HG03103 (cell line): ENCODE measurements at regions not wholly inside any gene's neighbourhood (a gene's known extent, or its start where the extent isn't known, plus 50 kb on each side); places are given as distances from the start of the nearest gene placed in this dataset.
"Not testable (repeated sequence)": the region's sequence is repeated elsewhere in the genome, so short reads cannot be mapped to it uniquely, and the experiment has no call there.

Experiments
- ATAC-seq: cut with Tn5 transposase; IDR thresholded peaks from one replicate; pipeline ENCODE4 v1.9.1; 2021; ENCODE audit warnings: low read depth; ENCODE audit not compliant: unreplicated experiment

GRCh38 chr3:127069814-127070440, 87.0 kb downstream of the PLXNA1 start:
- no peak for ATAC-seq

- ATAC-seq = no peak
Measured at GRCh38 chr3:127070776-127071175, 87.9 kb downstream of the PLXNA1 start.

- ATAC-seq = no peak
Measured at GRCh38 chr3:127071597-127072001, 88.7 kb downstream of the PLXNA1 start.

DNA sequence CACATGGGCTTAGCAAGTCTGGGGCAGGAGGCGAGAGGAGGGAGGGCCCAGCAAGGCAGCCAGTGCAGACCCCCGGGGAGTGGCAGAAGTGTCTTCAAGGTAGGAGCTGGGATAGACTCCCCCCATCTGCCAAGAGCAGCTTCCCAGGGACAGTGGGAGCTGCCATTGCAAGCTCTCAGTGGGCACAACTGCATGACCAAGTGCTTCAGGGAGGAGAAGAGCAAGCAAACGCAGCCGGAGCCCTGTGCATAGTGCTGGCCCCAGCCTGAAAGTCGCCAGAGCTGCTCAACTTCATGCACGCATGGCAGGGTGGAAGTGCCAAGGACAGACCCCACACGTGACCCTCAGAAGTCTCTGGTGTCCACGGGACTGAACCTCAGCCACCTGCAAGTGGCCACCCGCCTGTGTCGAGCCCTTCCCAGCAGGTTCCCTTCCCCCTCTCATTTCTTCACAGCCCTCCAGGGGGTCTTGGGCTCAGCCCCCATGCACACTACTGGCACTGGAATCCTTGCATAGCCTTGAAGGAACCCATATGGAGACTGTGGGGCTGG, 89.4 kb downstream of the PLXNA1 start:
- no peak for ATAC-seq

GRCh38 chr3:127072971-127073783, 90.3 kb downstream of the PLXNA1 start:
- no peak for ATAC-seq

DNA sequence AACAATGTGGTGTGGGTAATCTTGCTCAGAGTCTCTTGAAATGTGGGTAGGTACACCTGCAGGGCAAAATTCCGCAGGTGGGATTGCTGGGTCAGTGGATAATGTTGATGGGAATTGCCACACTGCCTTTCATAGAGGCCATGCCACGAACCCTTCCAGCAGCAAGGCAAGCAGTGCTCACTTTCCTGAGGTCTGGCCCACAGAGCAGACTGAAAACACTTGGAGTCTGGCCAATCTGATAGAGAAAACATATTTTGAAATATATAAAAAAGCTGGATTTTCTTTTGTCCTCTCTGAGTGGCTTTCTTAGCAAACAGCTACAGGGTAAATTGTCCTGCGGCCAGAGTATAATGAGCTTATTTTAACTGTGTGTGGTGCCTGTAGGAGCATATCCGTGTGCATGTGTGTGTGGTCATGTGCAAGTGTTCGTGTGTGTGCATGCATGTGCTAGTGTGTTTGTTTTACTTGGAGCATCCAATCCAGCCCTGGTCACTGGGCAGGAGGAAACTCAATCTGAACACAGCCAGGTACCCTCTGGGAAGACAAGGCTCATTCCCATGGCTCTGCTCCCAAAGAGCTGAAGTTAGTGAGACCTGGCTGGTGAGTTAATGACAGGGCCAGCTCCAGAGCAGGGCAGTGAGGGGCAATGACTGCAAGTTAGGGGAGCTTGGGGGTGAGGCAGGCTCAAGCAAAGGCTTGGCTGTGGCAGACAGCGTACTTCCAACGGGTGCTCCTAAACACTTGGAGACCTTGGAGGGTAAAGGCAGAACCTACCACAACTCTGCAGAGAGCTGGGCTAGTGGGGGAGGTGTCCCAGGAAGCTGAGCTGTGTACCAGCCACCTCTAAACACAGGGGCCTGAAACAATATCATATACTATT, 91.3 kb downstream of the PLXNA1 start:
- no peak for ATAC-seq

- peak; percentile 89 for ATAC-seq
Measured at GRCh38 chr3:127074900-127075360, 92.0 kb downstream of the PLXNA1 start.

DNA sequence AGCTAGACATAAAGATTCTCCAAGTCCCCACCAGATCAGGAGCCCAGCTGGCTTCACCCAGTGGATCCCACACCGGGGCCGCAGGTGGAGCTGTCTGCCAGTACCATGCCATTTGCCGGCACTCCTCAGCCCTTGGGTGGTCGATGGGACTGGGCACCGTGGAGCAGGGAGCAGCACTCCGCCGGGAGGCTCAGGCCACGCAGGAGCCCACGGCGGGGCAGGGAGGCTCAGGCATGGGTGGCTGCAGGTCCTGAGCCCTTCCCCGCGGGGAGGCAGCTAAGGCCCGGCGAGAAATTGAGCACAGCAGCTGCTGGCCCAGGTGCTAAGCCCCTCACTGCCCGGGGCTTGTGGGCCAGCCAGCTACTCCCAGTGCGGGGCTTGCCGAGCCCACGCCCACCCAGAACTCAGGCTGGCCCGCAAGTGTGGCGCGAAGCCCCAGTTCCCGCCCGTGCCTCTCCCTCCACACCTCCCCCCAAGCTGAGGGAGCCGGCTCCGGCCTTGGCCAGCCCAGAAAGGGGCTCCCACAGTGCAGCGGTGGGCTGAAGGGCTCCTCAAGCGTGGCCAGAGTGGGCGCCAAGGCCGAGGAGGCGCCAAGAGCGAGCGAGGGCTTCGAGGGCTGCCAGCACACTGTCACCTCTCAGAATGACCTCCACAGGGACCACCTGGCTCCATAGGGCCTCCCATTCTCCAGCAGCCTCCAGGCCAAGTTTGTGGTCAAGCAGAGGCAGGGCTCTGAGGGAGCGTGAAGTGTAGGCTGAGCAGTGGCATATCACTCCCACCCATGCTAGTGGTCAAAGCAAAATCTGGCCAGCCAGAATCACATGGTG, 93.5 kb downstream of the PLXNA1 start:
- ATAC-seq = not testable (repeated sequence)

DNA sequence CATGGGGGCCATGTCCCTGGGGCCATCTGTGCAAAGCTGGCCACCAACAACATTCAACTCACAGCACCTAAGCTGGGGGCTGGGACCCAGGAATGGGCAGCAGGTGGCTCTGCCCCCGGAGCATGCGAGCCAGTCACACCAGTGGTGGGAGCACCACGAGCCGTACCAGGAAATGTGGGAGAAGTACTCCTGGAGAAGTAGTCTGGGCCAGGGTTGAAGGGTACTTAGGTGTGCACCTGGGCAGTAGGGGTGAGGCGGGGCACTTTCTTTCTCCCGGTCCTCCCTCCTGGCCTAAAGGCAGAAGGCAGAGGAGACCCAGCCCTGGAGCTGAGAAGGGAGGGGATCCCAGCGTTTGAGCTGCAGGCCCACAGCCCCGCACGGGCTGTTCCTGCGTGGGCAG, 94.2 kb downstream of the PLXNA1 start:
- ATAC-seq = no peak

DNA sequence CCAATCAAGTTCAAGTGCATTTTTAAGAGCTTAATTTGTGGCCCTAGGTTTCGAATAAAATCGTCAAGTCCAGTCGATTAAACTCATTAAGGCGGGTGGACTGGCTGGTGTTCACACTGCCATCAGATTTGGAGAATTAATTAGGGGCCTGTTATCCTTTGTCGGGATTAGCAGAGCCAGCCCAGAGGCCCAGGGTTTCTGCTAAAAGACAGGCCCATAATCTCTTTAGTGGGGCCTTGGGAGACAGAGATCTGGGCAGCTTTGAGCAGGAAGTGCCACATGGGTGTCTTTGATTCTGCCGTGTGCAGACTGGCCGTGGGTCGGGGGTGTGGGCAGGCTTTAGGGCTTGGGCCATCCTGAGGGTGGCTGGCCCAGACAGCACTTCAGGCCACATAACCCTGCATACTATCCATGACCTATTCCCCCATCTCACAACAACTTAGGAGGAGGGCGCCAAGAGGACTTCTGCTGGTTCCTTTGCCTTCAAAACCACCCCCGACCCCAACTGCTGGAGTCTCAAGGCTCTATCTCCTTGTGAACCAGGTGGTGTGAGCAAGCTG, 94.7 kb downstream of the PLXNA1 start:
- ATAC-seq = no peak

- no peak for ATAC-seq
Measured at GRCh38 chr3:127078626-127079025, 95.7 kb downstream of the PLXNA1 start.

- ATAC-seq = no peak
Measured at GRCh38 chr3:127079211-127079610, 96.3 kb downstream of the PLXNA1 start.

DNA sequence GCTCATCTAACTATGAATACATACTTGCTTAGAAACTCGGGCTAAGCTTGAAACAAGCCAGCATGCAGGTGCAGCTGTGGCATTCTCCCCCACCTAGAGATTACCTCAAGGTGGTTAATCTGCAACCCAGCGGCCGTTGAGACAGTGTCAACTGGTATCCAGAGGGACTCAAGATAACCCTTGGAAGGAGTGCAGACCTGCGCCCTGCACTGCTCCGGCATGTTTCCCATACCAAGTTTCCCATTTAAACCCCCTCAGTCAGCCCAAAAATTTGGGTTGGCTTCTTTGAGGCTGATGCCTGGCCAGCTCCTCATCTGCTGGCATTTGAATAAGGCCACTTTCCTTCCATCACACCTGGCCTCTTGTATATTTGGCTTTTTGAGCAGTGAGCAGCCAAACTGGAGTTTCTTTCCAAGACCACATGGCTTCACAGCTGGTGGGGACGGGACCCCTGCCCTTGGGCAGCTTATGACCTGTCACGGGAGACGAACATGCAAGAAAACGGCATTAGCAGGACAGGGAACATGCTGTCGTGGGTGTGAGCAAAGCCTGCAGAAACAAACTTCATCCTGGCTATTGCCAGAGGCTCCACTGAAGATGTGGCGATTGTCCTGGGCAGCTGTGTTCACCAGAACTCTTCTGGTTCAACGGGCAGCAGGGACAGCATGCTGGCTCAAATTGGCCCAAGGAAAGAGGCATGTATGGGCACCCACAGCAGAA, 98.2 kb downstream of the PLXNA1 start:
- ATAC-seq = no peak

DNA sequence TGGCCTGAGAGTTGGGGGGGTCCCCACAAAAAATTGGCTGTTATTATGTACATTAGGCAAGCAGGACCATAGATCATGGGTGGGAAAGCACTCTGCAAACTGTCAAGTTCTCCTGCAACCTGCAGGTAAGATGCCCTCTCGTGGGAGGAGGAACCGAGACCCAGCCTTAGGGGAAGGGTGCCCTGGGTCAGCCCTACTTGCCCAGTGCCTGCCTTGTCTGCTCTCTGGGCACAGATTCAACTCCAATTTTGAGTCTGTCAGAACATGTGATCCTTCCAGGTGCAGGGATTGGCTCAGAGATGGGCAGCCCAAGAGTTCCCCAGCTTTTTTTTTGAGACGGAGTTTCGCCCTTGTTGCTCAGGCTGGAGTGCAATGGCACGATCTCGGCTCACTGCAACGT, 99.2 kb downstream of the PLXNA1 start:
- ATAC-seq = no peak

GRCh38 chr3:127083778-127084397, 101.0 kb downstream of the PLXNA1 start:
- no peak for ATAC-seq

DNA sequence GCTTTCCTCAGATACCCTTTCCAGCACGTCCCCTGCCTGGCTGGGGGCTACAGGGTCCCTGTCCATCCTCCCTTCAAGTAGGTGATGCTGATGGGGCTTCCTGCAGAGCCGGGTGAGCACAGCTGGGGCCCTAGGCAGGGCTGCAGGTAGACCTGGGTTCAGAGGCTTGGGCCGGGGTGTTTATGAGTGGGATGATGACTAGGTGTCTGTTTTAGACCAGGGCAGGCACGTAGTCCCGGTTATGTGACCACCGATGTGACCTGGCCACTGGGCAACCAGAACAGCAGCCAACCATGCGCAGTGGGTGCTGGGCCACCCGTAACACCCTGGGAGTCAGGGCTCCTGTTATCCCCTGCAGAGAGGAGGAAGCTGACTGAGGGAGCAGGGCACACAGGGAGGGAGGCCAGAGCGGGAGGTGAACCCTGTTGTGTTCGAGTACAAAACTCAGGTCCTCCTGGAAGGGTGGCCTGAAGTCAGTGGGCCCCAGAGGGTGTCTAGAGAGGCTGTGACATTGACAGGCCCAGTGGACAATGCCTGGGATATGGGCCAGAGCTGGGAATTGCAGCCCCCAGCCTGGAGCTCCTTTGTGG, 101.6 kb downstream of the PLXNA1 start:
- no peak for ATAC-seq

DNA sequence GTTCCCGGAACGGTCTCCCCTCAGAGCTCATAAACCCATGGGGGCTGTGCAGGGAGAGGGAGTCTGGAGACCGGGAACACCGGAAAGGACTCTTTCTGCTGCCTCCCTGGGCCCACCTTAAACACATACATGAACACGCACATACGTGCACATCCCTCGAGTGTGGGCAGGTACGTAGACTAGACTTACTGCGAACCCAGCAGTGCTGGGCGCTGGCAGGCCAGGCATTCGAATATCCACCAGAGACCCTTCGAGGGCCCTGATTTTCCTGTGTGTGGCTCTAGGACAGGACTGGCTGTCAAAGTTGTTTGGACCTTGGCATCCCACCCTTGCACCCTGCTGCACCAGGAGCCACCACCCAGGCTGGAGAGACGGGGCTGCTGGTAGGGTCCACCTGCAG, 102.7 kb downstream of the PLXNA1 start:
- no peak for ATAC-seq

- ATAC-seq = not testable (repeated sequence)
Measured at GRCh38 chr3:127086591-127086990, 103.7 kb downstream of the PLXNA1 start.
